ENCODE measurements at regions not wholly inside any gene's neighbourhood (a gene's known extent, or its start where the extent isn't known, plus 50 kb on each side); places are given as distances from the start of the nearest gene placed in this dataset.
"Not testable (repeated sequence)": the region's sequence is repeated elsewhere in the genome, so short reads cannot be mapped to it uniquely, and the experiment has no call there.

- in situ Hi-C loops (cut with HindIII; ENCODE audit: low sequenced_read_pairs) = no loop called here
Observed at GRCh38 chr5:163874431-163874830, 369.0 kb downstream of the MAT2B start.

- in situ Hi-C loops (cut with HindIII; ENCODE audit: low sequenced_read_pairs) = not testable (repeated sequence)
Observed at GRCh38 chr5:163874912-163875311, 369.5 kb downstream of the MAT2B start.

GRCh38 chr5:163877865-163878264 is 372.4 kb downstream of the MAT2B start:
- in situ Hi-C loops (cut with HindIII; ENCODE audit: low sequenced_read_pairs) = no loop called here

DNA sequence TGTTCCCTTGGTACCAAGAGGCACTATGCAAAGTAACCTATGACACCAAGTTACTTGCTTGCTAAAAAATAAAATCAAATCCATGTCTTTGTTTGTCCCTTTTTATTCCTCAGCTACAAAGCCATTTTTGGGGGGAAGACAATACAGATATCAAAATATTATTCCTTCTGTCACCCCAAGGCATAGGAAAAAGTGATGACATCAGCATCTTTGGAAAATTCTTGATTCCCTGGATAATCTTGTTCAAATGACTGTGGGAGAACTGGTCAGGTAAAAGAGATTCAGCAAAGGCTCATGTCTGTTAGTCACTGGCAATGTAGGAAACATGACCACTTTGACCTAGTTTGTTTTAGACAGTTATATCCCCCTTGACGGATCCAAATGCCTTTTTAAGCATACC is 373.1 kb downstream of the MAT2B start:
- in situ Hi-C loops (cut with HindIII; ENCODE audit: low sequenced_read_pairs) = no loop called here

- in situ Hi-C loops (cut with HindIII; ENCODE audit: low sequenced_read_pairs) = no loop called here
Observed at GRCh38 chr5:163880302-163880701, 374.9 kb downstream of the MAT2B start.

GRCh38 chr5:163885117-163885516 is 379.7 kb downstream of the MAT2B start:
- in situ Hi-C loops (cut with HindIII; ENCODE audit: low sequenced_read_pairs) = loop anchor here (5.0 kb wide), 1 partner anchor 92 kb away; no protein-coding TSS in a partner anchor

DNA sequence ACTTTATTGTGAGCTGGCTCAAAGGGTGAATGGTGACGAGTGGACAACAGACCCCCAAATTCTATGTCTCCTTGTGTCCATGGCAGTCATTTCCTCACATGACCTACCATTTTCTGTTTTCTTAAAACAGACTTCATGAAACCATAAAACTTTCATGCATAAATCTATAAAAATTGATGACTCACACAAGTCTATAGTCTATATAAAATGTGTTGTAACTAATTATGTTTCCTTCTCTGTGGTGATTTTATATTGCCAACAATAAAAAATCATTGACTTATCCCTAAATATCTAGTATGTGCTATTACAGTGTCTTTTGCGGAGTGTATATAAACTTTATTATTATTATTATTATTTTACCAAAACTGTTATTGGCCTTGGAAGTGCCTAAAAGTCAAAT is 382.4 kb downstream of the MAT2B start:
- in situ Hi-C loops (cut with HindIII; ENCODE audit: low sequenced_read_pairs) = loop anchor here (5.0 kb wide), 1 partner anchor 89 kb away; no protein-coding TSS in a partner anchor

- in situ Hi-C loops (cut with HindIII; ENCODE audit: low sequenced_read_pairs) = loop anchor here (5.0 kb wide), 1 partner anchor 89 kb away; no protein-coding TSS in a partner anchor
Observed at GRCh38 chr5:163888366-163888765, 382.9 kb downstream of the MAT2B start.

DNA sequence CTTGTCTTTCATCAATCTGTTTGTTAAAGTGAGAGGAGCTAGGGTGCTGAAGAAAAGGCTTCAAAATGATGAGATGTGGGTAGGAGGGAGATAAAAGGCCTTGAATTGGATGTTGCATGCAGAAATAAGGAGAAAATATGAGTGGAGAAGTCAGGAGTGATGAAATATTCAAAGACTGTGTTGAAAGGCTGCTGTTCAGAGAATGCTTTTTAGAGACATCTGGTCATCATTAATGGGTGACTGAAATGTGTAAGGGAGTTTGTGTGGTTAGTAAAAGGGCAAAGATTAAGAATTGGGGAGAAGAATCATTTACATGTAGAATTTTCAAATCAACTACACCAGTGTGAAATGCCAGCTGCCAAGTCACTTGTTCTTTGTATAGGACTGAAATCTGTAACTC is 383.9 kb downstream of the MAT2B start:
- in situ Hi-C loops (cut with HindIII; ENCODE audit: low sequenced_read_pairs) = loop anchor here (5.0 kb wide), 1 partner anchor 88 kb away; no protein-coding TSS in a partner anchor

DNA sequence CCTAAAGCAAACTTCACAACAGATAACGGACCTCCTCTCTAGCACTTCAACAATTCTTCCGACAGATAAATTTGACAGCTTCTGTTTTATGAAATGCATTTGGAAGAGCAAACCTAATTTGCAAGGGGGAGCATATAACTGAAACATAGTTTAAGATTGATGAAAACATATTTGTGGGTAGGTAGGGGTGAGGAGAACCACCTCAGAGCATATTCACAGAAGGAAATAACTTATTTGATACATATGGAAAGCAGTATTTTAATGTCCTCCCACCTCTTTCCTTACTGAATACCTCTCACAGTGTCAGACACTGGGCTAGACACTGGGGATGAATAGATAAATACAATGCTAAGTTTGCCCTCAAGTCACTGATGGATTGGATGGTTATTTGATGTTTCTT is 384.8 kb downstream of the MAT2B start:
- in situ Hi-C loops (cut with HindIII; ENCODE audit: low sequenced_read_pairs) = no loop called here

GRCh38 chr5:163893281-163893680 is 387.9 kb downstream of the MAT2B start:
- in situ Hi-C loops (cut with HindIII; ENCODE audit: low sequenced_read_pairs) = no loop called here

DNA sequence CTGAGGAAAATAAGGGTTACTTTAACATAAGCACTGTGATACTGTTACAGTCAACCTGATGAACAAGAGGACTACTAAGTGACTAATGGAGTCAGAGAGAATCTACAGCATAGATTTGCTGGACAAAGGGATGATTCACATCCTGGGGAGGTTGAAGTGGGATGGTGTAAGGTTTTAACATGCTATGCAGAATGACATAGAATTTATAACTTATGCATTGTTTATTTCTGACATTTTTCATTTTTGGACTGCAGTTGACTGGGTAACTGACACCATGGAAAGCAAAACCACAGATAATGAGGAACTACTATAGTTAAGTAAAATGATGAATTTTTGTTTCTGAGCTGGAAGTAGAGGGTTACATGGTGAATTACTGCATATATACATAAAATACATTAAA is 389.2 kb downstream of the MAT2B start:
- in situ Hi-C loops (cut with HindIII; ENCODE audit: low sequenced_read_pairs) = no loop called here

- in situ Hi-C loops (cut with HindIII; ENCODE audit: low sequenced_read_pairs) = no loop called here
Observed at GRCh38 chr5:163898873-163899272, 393.5 kb downstream of the MAT2B start.

GRCh38 chr5:163907783-163908182 is 402.4 kb downstream of the MAT2B start:
- in situ Hi-C loops (cut with HindIII; ENCODE audit: low sequenced_read_pairs) = not testable (repeated sequence)

GRCh38 chr5:163908253-163908652 is 402.8 kb downstream of the MAT2B start:
- in situ Hi-C loops (cut with HindIII; ENCODE audit: low sequenced_read_pairs) = no loop called here

GRCh38 chr5:163910226-163910625 is 404.8 kb downstream of the MAT2B start:
- in situ Hi-C loops (cut with HindIII; ENCODE audit: low sequenced_read_pairs) = no loop called here

GRCh38 chr5:163912046-163912445 is 406.6 kb downstream of the MAT2B start:
- in situ Hi-C loops (cut with HindIII; ENCODE audit: low sequenced_read_pairs) = no loop called here

- in situ Hi-C loops (cut with HindIII; ENCODE audit: low sequenced_read_pairs) = no loop called here
Observed at GRCh38 chr5:163913548-163913947, 408.1 kb downstream of the MAT2B start.

DNA sequence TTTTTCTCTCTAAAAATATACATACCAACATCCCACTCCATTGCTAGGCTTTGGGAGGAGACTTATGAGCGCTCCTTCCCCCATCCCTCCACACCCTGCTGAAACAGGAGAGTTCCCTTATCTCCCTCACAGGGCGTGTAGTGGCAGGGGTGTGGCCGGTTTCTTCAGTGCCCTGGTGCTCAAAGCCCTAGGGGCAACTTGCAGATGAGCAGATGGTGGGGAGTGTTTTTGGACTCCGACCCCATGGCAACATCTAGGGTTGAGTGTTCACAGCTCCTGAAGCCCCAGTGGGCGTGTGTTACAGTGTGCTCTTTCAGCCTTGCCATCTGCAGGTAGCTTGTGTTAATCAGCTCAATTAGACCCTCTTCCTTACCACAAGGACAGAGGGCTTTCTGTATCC is 409.5 kb downstream of the MAT2B start:
- in situ Hi-C loops (cut with HindIII; ENCODE audit: low sequenced_read_pairs) = no loop called here

GRCh38 chr5:163915481-163915961 is 410.1 kb downstream of the MAT2B start:
- in situ Hi-C loops (cut with HindIII; ENCODE audit: low sequenced_read_pairs) = no loop called here

DNA sequence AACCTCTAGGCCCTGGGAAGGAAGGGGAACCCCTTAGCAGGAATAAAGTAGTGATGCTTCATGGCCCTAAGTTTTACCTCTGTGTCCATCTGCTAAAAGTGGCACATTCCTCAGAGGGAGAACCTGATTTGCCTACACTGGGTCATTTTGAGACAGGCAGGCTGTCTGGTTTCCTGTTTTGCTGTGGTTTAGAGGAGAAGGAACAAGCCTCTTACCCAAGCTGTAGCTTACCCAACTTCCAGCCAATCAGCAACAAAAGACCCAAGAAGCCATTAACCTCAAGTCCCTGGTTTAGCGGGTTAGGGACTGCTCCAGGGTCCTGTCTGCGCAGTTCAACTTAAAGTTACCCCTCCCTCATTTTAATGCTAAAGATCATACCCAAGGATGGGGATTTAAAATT is 411.0 kb downstream of the MAT2B start:
- in situ Hi-C loops (cut with HindIII; ENCODE audit: low sequenced_read_pairs) = no loop called here

DNA sequence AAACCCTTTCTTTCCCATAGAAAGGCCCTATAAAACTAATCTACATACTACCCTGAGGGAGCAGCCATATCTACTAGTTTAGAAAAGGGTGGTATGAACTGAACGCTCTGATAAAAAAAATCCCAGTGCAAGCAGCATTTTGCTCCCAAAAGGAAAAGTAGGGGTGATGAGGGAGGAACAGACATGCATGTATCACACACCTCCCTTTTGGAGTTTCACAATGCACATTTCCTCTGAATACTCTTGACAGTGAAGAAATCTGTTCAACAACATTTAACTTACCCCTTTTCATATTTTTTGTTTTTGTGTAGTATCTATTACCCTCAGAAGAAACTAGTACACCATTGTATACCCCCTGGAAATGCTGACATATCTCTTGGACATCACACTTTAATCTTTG is 411.4 kb downstream of the MAT2B start:
- in situ Hi-C loops (cut with HindIII; ENCODE audit: low sequenced_read_pairs) = no loop called here

- in situ Hi-C loops (cut with HindIII; ENCODE audit: low sequenced_read_pairs) = no loop called here
Observed at GRCh38 chr5:163917747-163918146, 412.3 kb downstream of the MAT2B start.
